CD1c-positive myeloid dendritic cell (primary cell): ENCODE measurements at regions not wholly inside any gene's neighbourhood (a gene's known extent, or its start where the extent isn't known, plus 50 kb on each side); places are given as distances from the start of the nearest gene placed in this dataset.
"Not testable (repeated sequence)": the region's sequence is repeated elsewhere in the genome, so short reads cannot be mapped to it uniquely, and the experiment has no call there.

Experiments used
- DNase-seq: peaks from one replicate; pipeline ENCODE4 v3.0.0-alpha.2; 2016; ENCODE audit errors: extremely low spot score

GRCh38 chrX:121858867-121859647, 811.6 kb downstream of the GLUD2 start:
- DNase-seq = no peak

- DNase-seq = no peak
Measured at GRCh38 chrX:121863976-121864375, 816.6 kb downstream of the GLUD2 start.

DNA sequence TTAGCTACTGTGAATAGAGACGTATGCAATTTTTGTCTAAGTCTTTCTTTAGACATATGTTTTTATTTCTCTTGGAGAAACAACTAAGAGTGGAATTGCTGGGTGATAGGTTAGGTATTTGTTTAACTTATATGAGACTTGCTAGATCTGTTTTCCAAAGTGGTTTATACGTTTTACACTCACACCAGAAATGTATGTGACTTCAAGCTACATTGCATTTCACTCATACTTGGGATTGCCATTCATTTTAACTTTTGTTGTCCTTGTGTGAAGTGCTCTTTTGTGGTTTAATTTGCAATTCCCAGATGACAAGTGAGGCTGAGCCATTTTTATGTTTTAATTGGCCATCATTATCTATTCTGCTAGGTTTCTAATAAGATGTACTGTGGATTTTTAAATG, 817.2 kb downstream of the GLUD2 start:
- no peak for DNase-seq

GRCh38 chrX:121869876-121870477, 822.6 kb downstream of the GLUD2 start:
- no peak for DNase-seq

DNA sequence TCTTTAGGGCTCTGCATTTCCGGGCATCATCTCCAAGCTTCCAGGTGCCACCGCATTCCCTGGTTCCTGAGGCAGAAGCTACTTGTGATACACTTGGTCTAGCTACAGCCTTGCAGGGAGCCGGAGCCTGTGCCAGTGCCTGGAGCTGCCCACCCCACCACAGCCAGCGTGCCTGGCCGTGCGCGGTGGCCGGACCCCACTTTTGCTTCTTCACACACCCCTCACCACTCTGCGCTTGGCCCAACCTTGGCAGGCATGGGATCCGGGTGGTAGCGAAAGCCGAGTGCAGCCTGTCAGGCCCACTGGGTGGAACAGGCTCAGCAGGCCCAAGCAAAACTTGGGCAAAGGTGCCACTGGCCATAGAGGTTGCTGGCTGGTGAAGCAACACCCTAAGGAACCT, 823.7 kb downstream of the GLUD2 start:
- DNase-seq = no peak

DNA sequence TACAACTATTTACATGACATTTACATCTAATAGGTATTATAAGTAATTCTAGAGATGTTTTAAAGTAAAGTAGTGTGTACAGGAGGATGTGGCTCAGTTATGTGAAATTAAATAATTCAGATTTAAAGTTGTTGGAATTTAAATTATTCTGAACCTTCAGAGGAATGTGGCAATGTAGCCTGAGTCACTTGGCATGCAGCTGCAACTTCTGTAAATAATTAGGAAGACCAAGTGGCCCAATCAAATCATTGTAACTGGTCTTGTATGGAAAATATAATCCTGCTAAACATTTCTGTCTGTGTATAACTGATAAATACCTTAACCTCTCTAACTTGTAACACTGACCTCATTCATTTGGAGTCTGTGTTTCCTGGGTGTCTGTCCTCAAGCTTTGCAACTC, 828.9 kb downstream of the GLUD2 start:
- no peak for DNase-seq

DNA sequence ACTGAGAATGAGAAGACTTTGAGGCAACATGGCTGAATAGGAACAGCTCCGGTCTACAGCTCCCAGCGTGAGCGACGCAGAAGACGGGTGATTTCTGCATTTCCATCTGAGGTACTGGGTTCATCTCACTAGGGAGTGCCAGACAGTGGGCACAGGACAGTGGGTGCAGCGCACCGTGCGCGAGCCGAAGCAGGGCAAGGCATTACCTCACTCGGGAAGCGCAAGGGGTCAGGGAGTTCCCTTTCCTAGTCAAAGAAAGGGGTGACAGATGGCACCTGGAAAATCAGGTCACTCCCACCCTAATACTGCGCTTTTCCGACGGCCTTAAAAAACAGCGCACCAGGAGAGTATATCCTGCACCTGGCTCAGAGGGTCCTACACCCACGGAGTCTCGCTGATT, 829.9 kb downstream of the GLUD2 start:
- not testable (repeated sequence) for DNase-seq

DNA sequence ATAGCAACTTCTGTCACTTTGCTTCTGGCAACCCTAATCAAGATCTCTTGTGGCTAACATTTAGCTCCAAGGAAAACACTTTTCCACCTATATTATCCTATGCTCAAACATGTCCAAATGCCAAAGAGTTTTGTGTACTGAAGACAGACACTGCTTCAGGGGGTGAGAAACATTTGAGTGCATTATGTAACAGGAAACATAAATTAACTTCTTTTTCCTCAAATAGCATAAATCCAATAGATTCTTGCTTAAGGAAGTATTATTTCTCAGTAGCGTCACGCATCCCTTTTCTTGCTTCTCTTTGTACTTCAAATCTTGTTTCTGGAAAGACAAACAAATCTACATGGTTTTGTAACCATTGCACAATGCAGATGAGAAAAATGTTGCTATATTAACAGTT, 839.1 kb downstream of the GLUD2 start:
- no peak for DNase-seq

DNA sequence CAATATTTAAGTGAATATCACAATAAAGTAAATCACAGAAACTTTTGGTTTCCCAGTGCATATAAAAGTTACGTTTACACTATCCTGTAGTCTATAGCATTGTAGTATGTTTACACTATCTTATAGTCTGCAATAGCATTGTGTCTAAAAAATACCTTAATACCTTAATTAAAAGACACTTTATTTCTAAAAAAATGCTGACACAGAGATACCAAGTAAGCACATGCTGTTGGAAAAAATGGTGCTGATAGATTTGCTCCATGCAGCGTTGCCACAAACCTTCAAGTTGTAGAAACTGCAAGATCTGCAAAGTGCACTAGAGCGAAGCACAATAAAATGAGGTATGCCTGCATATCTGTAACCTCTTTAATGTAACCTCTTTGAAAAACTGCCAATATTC, 847.3 kb downstream of the GLUD2 start:
- no peak for DNase-seq

- DNase-seq = no peak
Measured at GRCh38 chrX:121902463-121902862, 855.1 kb downstream of the GLUD2 start.

- DNase-seq = no peak
Measured at GRCh38 chrX:121903961-121904360, 856.6 kb downstream of the GLUD2 start.

DNA sequence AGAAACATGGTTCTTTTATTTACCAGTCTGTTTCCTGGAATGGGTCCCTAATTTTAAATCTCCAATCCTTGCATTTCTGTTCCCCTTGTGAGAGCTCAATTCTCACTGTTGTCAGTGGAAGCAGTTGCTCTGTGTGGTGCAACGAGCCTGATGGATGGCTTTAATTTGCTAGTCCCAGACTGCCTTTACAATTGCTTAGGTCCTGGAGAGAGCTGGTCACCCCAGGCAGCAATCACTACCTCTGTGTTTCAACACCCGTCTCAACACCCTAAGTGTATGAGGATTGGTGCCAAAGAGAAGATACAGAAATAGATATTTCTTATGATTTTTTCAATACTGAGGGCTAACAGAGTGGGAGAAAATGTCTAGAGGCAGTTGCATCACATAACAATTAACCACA, 873.8 kb downstream of the GLUD2 start:
- DNase-seq = no peak

DNA sequence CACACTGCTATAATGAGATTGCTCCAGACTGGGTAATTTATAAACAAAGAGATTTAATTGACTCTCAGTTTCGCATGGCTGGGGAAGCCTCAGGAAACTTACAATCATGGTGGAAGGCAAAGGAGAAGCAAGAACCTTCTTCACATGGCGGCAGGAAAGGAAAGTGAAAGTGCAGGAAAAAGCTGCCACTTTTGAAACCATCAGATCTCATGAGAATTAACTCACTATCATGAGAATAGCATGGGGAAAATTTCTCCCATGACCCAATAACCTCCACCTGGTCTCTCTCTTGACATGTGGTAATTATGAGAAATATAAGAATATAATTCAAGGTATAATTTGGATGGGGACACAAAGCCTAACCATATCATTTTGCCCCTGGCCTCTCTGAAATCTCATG, 884.2 kb downstream of the GLUD2 start:
- DNase-seq = no peak

DNA sequence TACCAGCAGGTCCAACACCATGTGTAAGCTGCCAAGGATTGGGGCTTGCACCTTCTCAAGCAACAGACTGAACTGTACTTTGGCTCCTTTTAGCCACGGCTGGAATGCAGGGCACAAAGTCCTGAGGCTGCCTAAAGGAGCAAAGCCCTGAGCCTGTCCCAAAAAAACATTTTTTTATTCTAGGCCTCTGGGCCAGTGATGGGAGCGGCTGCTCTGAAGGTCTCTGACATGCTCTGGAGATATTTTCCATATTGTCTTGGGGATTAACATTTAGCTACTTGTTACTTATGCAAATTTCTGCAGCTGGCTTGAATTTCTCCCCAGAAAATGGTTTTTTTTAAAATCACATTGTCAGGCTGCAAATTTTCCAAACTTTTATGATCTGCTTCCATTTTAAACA, 885.3 kb downstream of the GLUD2 start:
- no peak for DNase-seq

DNA sequence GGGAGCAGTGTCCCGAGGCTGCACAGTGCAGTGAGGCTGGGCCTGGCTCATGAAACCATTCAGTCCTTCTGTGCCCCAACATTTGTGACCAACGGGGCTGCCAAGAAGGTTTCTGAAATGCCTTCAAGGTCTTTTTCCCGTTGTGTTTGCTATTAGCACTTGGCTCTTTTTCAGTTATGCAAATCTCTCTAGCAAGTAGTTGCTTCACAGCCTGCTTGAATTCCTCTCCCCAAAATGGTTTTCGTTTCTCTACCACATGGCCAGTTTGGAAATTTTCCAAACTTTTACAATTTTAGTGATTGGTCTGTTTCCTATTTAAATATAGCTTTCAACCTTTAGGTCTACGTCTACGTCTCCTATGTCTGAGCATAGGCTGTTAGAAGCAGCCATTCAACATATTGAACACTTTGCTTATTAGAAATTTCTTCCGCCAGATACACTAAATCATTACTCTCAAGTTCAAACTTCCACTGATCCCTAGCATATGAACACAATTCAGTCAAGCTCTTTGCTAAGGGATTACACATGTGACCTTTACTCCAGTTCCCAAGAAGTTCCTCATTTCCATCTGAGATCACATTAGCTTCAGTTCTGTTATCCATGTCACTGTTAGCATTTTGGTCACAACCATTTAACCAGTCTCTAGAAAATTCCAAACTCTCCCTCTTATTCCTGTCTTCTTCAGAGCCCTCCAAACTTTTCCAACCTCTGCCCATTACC, 901.8 kb downstream of the GLUD2 start:
- no peak for DNase-seq

DNA sequence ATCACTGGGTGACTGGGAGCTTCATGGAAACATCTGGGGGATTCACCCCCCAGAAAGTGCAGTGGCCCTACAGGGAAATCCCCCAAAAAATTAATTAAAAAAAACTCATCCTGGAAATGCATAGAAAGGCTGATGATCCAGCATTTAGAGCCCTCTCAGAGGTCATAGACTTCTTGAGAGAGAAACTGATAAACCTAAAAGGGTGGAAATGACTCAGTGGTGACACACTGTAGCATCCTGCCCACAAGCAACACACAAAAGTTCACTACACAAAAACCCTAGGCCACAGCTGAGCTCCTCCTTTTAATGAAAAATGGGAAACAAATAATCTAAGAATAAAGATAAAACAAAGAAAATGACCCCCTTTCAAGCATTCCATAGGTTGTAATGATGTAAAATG, 911.5 kb downstream of the GLUD2 start:
- no peak for DNase-seq

DNA sequence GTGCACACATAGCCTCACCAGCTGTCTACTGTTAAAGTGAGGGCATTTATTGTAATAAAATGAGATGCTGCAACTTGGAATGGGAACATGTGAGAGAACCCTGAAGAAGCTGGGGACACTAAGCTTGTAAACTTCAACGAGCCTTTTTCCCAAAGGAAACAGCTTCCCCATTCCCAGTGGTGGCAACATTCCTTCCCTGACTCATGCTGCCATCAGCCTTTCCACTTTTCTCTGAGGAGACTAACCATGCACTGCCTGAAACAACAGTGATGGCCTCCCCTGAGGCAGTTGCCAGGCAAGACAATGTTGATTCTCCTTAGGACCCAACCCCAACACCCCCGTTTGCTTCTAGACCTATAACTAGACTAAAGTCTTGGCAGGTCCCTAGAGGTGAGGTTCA, 928.3 kb downstream of the GLUD2 start:
- no peak for DNase-seq

- no peak for DNase-seq
Measured at GRCh38 chrX:121987163-121987562, 939.8 kb downstream of the GLUD2 start.

GRCh38 chrX:121987835-121988234, 940.4 kb downstream of the GLUD2 start:
- DNase-seq = no peak

- no peak for DNase-seq
Measured at GRCh38 chrX:122004127-122004526, 956.7 kb downstream of the GLUD2 start.

DNA sequence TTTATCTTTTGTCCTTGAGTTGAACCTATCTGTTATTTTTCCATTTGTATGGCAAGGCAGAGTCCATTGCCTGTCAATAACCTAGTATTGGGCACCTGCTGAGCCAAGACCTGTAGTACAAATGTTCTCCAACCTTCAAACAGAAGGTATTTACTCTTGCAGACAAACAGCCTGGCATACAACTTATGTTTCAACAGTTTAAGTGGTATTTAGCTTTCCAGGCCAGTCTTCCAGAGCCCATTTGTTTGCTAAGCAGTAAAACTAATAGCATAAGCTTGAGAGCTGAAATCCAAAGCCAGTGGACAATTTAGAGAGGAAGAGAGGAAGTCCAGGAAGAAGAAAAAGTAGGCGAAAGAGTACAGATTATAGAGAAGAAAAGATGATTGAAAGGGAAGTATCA, 979.3 kb downstream of the GLUD2 start:
- DNase-seq = no peak

GRCh38 chrX:122046226-122046625, 998.8 kb downstream of the GLUD2 start:
- DNase-seq = no peak

DNA sequence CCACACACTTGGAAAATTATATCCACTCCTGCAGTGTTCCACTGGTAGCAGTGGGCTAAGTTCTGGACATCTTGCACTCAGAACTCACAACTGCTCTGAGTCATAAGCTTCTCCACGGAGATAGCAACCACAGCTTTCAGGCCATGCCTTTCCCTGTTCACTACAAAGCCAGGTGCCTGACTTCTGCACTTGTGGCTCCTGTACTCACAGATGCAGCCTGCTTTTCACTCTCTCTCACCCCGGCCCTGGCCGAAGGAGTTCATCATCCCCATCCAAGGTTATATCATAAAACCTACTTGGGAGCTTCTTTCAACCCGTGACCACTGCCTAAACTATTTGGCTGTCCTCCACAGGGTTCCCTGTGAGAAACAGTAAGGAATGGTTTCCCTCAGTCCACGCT, 999.4 kb downstream of the GLUD2 start:
- no peak for DNase-seq
